GM18909 (cell line): ENCODE measurements at regions not wholly inside any gene's neighbourhood (a gene's known extent, or its start where the extent isn't known, plus 50 kb on each side); places are given as distances from the start of the nearest gene placed in this dataset.
A peak's percentile ranks its signal among the peaks of the same experiment; 100 is the strongest.

Experiments
- ATAC-seq: cut with Tn5 transposase; IDR thresholded peaks from one replicate; pipeline ENCODE4 v1.9.1; 2021; ENCODE audit warnings: mild to moderate bottlenecking; ENCODE audit not compliant: unreplicated experiment, poor library complexity

DNA sequence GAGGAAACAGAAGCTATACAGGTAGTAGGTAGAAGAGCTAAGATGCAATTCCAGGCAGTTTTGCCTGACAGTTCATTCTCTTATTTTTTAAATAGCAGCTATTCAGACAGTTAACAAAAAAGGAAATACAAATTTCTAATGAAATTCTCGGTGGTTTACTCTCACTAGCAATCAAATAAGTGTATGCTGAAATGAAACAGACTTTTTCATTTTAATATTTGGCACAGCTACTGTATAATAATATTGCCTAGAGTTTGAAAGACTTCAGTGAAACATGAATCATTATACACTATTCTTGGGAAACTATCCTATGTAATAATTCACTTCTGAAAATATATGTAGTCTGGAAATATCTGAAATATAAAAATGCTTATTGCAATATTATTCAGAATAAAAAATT, 463.2 kb upstream of the AGTR1 start:
- ATAC-seq = no peak

DNA sequence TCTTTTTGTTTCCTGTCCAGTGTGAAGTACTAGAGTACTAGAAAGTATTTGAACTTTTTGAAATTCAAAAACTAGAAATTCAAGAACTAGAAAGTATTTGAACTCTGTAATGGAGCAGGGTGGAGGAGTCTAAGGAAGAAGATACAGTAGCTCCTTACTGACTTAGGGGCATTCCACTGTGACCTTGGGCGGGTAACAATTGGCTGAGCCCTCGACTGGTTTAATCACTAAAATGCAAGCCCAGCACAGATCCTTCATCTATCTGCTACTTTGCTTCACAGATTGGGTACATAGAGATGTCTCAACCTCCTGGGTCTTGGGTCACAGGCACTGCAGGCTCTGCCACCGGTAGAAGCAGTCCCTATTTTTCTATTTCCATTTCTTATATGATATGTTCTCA, 462.1 kb upstream of the AGTR1 start:
- ATAC-seq = no peak

- ATAC-seq = no peak
These were observed 459.3 kb upstream of the AGTR1 start for GRCh38 chr3:148238421-148238821.

GRCh38 chr3:148240351-148240750, 457.4 kb upstream of the AGTR1 start:
- ATAC-seq = no peak

GRCh38 chr3:148243609-148244008, 454.1 kb upstream of the AGTR1 start:
- no peak for ATAC-seq

GRCh38 chr3:148246291-148246923, 451.3 kb upstream of the AGTR1 start:
- ATAC-seq = no peak

- ATAC-seq = no peak
These were observed 444.0 kb upstream of the AGTR1 start for GRCh38 chr3:148253713-148254112.

DNA sequence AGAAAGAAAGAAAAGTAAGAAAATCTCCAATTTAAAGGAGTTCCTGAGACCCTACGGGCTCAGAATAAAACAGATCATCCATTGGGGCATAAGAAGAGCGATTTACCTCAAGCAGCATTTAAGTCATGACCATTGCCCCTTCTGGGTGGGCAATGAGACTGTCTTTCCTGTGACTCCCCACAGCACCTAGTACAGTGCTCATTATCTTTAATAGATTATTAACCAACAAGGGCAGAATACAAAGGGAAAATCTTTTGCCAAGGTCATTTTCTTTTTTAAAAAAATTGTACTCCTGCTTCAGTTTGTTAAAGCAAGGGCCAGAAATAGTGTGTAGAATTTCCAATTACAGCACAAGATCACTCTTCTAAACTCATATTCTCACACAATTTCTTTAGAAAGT, 443.3 kb upstream of the AGTR1 start:
- ATAC-seq = no peak

DNA sequence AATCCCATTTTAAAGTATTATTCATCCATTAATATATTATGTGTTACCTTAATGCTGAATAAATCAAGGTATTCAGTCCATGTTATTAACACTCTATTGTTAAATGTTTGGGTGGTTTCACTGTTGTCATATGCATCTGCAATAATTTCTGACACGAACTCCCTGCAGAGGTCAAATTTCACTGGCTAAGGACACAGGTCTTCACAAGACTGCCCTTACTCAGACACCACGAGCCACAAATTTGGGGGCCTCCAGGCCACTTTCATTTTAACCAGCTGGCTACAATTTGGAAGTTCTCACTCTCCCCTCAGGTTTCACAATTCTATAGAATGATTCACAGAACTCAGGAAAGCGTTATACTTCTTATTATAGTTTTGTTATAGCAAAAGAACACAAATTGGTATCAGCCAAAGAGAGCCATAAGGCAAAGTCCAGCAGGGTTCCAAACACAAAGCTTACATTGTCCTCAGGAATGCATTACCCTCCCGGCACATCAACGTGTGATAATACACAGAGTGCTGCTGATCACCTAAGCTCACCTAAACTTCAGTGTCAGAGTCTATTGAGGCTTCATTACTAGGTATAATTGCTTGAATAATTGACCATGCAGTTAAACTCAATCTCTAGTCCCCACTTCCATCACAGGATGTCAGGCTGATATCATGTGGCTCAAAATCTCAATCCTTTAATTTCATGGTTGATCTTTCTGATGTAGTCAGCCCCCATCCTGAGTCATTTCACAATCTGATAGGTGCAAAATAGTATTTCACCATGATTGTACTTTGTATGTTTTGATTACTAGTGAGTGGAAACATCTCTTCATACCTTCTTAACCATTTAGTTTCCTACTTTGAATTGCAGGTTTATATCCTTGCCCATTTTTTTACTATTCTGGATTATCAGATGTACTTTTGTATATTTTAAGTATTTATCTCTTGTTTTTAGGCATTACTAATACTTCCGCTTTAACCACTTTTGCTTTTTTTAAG, 441.4 kb upstream of the AGTR1 start:
- ATAC-seq = no peak

DNA sequence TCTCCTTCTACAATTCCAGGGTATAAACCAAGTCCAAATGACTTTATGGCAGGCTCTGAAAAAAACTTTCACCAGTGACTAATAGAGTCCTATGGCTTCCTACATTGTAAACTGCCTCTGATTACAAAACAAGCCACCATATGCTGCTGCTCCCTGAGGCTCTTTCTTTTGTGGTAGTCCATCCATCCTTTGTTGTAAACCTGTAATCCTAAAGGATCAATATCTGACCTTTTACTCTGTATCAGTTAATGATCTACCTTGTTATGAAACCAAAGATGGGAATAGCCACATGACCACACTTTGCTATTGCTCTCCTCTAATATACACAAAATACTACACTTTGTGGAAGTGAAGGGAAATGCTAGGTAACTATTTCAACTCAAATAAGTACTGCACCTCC, 434.7 kb upstream of the AGTR1 start:
- ATAC-seq = no peak

DNA sequence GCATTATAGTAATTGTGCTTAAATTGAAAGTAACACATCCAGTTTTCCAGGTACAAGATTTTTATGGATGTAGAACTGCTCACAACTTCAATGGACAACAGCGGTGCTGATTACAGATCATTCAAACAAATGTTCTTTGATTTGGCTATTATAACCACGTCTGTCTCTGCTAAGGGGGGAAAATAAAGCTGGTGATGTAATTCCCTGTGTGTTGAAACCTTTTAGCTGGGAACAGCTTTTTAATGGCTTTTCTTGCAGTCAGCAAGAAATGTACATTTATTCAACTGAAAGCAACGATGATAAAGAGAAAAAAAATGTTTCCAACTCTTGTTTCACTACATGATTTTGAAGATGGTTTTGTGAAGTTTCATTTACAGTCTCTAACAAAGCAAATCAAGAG, 431.9 kb upstream of the AGTR1 start:
- no peak for ATAC-seq

DNA sequence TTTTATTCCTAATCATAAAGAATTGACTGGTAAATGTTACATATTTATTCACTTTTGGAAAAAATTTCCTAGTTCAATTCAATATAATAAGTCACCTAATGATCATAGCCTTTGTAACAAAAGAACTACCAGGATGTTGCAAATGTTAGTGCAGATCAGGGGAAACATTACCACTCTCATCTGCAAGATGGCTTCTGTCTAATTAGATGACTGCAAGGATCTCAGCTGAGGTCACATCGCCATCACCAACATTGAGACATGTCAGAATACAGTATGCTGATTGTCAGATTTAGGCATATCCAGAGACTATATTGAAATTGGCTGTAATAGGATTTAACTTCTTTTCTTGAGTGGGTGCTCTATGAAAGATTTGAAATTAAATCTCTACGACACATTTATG, 431.4 kb upstream of the AGTR1 start:
- ATAC-seq = no peak

GRCh38 chr3:148269816-148270215, 427.9 kb upstream of the AGTR1 start:
- ATAC-seq = no peak

DNA sequence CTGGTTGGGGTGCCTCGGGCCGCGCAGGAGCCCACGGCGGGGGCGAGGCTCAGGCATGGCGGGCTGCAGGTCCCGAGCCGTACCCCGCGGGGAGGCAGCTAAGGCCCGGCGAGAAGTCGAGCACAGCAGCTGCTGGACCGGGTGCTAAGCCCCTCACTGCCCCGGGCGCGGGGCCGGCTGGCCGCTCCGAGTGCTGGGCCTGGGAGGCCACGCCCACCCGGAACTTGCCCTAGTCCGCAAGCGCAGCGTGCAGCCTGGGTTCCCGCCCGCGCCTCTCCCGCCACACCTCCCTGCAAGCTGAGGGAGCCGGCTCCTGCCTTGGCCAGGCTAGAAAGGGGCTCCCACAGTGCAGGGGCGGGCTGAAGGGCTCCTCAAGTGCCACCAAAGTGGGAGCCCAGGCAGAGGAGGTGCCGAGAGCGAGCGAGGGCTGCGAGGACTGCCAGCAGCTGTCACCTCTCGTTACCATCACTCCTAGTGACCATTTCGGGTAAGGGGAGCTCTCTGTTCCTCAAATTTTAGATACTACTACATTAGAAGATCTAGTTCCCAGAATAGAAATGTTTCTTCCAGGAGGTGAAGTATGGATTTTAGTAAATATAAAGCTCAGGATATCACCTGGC, 417.0 kb upstream of the AGTR1 start:
- ATAC-seq = no peak

DNA sequence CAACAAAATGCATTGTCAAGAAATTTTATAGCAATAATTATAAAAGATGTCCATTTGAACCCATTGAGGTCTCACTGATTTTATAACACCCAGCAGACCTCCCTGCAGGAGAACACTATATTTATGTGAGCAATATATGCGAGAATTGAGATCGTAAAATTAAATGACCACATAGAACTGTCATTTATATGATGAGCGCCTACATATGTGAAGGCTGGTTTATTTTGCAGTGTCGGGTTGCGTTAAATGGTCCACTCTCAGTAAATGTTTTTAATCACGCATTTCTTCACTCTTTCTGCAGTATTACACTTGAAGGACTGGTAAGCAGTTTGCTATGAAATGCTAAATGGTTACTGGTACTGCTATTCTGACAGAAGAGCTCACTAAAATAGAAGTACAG, 408.5 kb upstream of the AGTR1 start:
- no peak for ATAC-seq

GRCh38 chr3:148297013-148297412, 400.7 kb upstream of the AGTR1 start:
- ATAC-seq = no peak

GRCh38 chr3:148307443-148307843, 390.3 kb upstream of the AGTR1 start:
- peak; percentile 73 for ATAC-seq

- peak; percentile 87 for ATAC-seq
These were observed 388.2 kb upstream of the AGTR1 start for GRCh38 chr3:148309390-148310035.

DNA sequence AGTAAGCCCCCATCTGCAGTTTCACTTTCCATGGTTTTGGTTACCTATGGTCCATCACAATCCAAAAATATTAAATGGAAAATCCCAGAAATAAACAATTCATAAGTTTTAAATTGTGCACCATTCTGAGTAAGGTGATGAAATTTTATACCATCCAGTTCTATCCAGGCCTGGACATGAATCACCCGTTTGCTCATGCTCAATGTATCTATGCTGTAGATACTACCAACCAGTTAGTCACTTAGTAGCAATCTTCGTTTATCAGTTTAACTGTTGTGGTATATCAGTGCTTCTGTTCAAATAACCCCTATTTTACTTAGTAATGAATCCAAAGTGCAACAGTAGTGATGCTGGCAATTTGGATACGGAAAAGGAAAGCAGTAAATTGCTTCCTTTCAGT, 381.9 kb upstream of the AGTR1 start:
- no peak for ATAC-seq

- no peak for ATAC-seq
These were observed 379.5 kb upstream of the AGTR1 start for GRCh38 chr3:148318240-148318639.
